Keratinocyte (primary cell): ENCODE measurements at regions not wholly inside any gene's neighbourhood (a gene's known extent, or its start where the extent isn't known, plus 50 kb on each side); places are given as distances from the start of the nearest gene placed in this dataset.

Experiments used
- DNase-seq: peaks from one replicate; pipeline ENCODE4 v3.0.0-alpha.2; 2011; ENCODE audit warnings: low read depth, missing footprints, low spot score
- FAIRE-seq: peaks from 2 replicates; lab custom pipeline; 2011; peaks lifted over from hg19 to GRCh38; lab: Jason Lieb, UNC
- H2AFZ ChIP-seq: 2 replicates; pipeline ENCODE4 v1.6.0; 2012; ENCODE audit warnings: low read length, control low read depth, inconsistent platforms; ENCODE audit not compliant: control insufficient read depth
- H3K27ac ChIP-seq: 2 replicates; pipeline ENCODE4 v1.5.1; 2011; ENCODE audit warnings: low read length; ENCODE audit not compliant: control insufficient read depth, insufficient read depth
- H3K27me3 ChIP-seq: 3 replicates; pipeline ENCODE4 v1.6.0; 2011; ENCODE audit warnings: low read length; ENCODE audit not compliant: control insufficient read depth, insufficient read depth; ENCODE audit errors: extremely low read depth
- H3K36me3 ChIP-seq, 2 experiments: 2 replicates in 1 of 2; 3 replicates in 1 of 2; pipeline ENCODE4 v1.5.1; 2011; ENCODE audit warnings: low read length in 2 of 2, mild to moderate bottlenecking in 1 of 2; ENCODE audit not compliant: control insufficient read depth in 2 of 2, insufficient read depth in 2 of 2; ENCODE audit errors: extremely low read depth in 1 of 2
- H3K4me1 ChIP-seq: 3 replicates; pipeline ENCODE4 v1.5.1; 2011; ENCODE audit warnings: low read length; ENCODE audit not compliant: control insufficient read depth, insufficient read depth; ENCODE audit errors: extremely low read depth
- H3K4me2 ChIP-seq: 3 replicates; pipeline ENCODE4 v1.6.0; 2011; ENCODE audit warnings: low read depth, low read length; ENCODE audit not compliant: control insufficient read depth, insufficient read depth; ENCODE audit errors: extremely low read depth
- H3K4me3 ChIP-seq, 3 experiments: fragments of 200-600 bp in 1 of 3; sonication (generic) in 1 of 3; 2 replicates in 2 of 3; 3 replicates in 1 of 3; pipeline ENCODE4 v1.5.1; 2011 to 2016; ENCODE audit warnings: low read length in 3 of 3, mild to moderate bottlenecking in 3 of 3, control low read depth in 2 of 3, inconsistent platforms in 1 of 3, low read depth in 1 of 3, mixed read lengths in 1 of 3, mixed run types in 1 of 3, moderate library complexity in 1 of 3; ENCODE audit not compliant: control insufficient read depth in 2 of 3, insufficient read depth in 2 of 3; ENCODE audit errors: extremely low read depth in 1 of 3
- H3K79me2 ChIP-seq: 2 replicates; pipeline ENCODE4 v1.6.0; 2012; ENCODE audit warnings: low read length; ENCODE audit not compliant: control insufficient read depth, insufficient read depth
- H3K9ac ChIP-seq: 3 replicates; pipeline ENCODE4 v1.6.0; 2011; ENCODE audit warnings: low read length; ENCODE audit not compliant: control insufficient read depth, insufficient read depth; ENCODE audit errors: extremely low read depth
- H3K9me1 ChIP-seq: 3 replicates; pipeline ENCODE4 v1.6.0; 2011; ENCODE audit warnings: low read length; ENCODE audit not compliant: control insufficient read depth, insufficient read depth; ENCODE audit errors: extremely low read depth
- H3K9me3 ChIP-seq: 2 replicates; pipeline ENCODE4 v1.5.1; 2012; ENCODE audit warnings: low read depth, low read length; ENCODE audit not compliant: control insufficient read depth
- H4K20me1 ChIP-seq: 3 replicates; pipeline ENCODE4 v1.6.0; 2011; ENCODE audit warnings: low read length; ENCODE audit not compliant: control insufficient read depth, insufficient read depth; ENCODE audit errors: extremely low read depth
- CTCF ChIP-seq, 3 experiments: IDR thresholded peaks in 1 of 3; conservative IDR thresholded peaks in 1 of 3; optimal IDR thresholded peaks in 1 of 3; 2 replicates in 2 of 3; 3 replicates in 1 of 3; pipeline versions ENCODE3 to v1.5.1; 2011; ENCODE audit warnings: low read length in 3 of 3, mild to moderate bottlenecking in 3 of 3, moderate library complexity in 2 of 3, control low read depth in 1 of 3, inconsistent platforms in 1 of 3; ENCODE audit not compliant: insufficient read depth in 2 of 3; ENCODE audit errors: extremely low read depth in 1 of 3
- EZH2 ChIP-seq: IDR thresholded peaks from one replicate; pipeline ENCODE4 v1.6.1; 2012; ENCODE audit warnings: inconsistent platforms, mild to moderate bottlenecking, low read length, moderate library complexity
- dilution Hi-C: fragments of 300-500 bp; cut with MboI; formaldehyde crosslinking; loops from one replicate; pipeline ENCODE4 v1.7.0; 2020; ENCODE audit warnings: low sequenced_read_pairs; ENCODE audit not compliant: extremely low pct_ligation_motif_present

DNA sequence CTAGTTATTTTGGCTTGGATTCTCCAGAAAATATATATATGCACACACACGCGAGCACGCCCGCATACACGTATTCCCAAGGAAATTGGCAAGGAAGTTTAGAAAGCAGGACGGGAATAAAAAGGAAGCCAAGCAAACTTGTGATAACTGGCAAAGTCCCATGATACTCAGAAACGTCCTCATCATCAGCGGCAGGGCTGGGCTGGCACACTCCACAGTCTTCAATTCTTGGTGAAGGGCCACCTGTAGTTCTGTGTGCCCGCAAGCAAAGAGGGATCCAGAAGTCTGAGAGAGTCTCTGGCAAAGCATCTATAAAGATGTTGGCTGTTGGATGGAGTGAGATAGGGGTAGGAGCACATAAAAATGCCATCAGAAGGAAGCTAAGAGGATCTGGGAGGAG is 289.3 kb upstream of the CTNND2 start:
- Histone ChIP-seq H3K36me3 (no peaks in the 10 kb centered on the region), H3K9me3 (no peaks in the 10 kb centered on the region), H2AFZ (no peak overlapping the region), H3K9me1 (no peaks in the 10 kb centered on the region), H3K27ac (no peak overlapping the region), H3K79me2 (no peaks in the 10 kb centered on the region), H3K27me3 (no peaks in the 10 kb centered on the region), H3K9ac (no peak overlapping the region), H4K20me1 (no peaks in the 10 kb centered on the region), H3K4me2 (no peak overlapping the region), H3K4me1 (no peaks in the 10 kb centered on the region), H3K4me3 (no peak overlapping the region)
- dilution Hi-C loops, result no loop called here
- TF ChIP-seq CTCF (optimal IDR thresholded peaks at IDR 0.05 in 1 of 3, IDR thresholded peaks at IDR 0.05 in 1 of 3, conservative IDR thresholded peaks at IDR 0.05 in 1 of 3; ENCODE audit: extremely low read depth in 1 of 3, insufficient read depth in 2 of 3, low read length in 3 of 3) (no peak), EZH2 (no peak)
- DNase-seq (no peak), FAIRE-seq (no peak)

DNA sequence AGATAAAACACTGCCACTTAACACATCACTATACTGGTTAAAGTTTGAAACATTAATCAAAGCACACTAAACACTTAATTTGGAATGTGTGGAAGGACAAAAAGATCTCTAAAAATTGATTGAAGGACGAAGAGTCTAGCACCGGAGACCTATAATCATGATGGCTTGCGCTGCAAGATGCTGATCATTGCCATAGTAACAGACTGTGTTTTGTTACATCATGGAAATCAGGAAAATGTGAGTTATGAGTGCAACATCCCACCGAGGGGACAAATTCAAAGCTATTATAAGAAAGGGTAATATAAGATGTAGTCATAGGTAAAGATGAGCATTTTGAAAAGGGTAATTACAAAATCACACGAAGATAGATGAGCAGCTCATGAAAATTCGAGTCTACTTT is 278.8 kb upstream of the CTNND2 start:
- Histone ChIP-seq H3K36me3 (no peaks in the 10 kb centered on the region), H4K20me1 (no peaks in the 10 kb centered on the region), H3K79me2 (no peaks in the 10 kb centered on the region), H3K4me3 (no peak overlapping the region), H3K27ac (no peak overlapping the region), H3K9ac (no peak overlapping the region), H2AFZ (no peak overlapping the region), H3K9me3 (no peaks in the 10 kb centered on the region), H3K27me3 (no peaks in the 10 kb centered on the region), H3K4me2 (no peak overlapping the region), H3K4me1 (no peaks in the 10 kb centered on the region), H3K9me1 (no peaks in the 10 kb centered on the region)
- no peak for FAIRE-seq
- DNase-seq, result no peak
- dilution Hi-C loops, result no loop called here
- TF ChIP-seq EZH2 (no peak), CTCF (optimal IDR thresholded peaks at IDR 0.05 in 1 of 3, IDR thresholded peaks at IDR 0.05 in 1 of 3, conservative IDR thresholded peaks at IDR 0.05 in 1 of 3; ENCODE audit: extremely low read depth in 1 of 3, insufficient read depth in 2 of 3, low read length in 3 of 3) (no peak)
